Fibroblast of skin of left biceps (primary cell): ENCODE measurements at regions not wholly inside any gene's neighbourhood (a gene's known extent, or its start where the extent isn't known, plus 50 kb on each side); places are given as distances from the start of the nearest gene placed in this dataset.
A peak's percentile ranks its signal among the peaks of the same experiment; 100 is the strongest.

Source experiments
- DNase-seq, 2 experiments: peaks; one replicate each; pipeline ENCODE4 v3.0.0-alpha.2; 2013; ENCODE audit warnings: low read depth in 2 of 2

- DNase-seq: no peak
These were observed 50.6 kb upstream of the L3MBTL4 start for GRCh38 chr18:6465281-6465680.

- DNase-seq: no peak
These were observed 61.5 kb upstream of the L3MBTL4 start for GRCh38 chr18:6476190-6476589.

GRCh38 chr18:6476880-6477279, 62.2 kb upstream of the L3MBTL4 start:
- DNase-seq: no peak

GRCh38 chr18:6478121-6478520, 63.4 kb upstream of the L3MBTL4 start:
- no peak for DNase-seq

- DNase-seq: no peak
These were observed 65.0 kb upstream of the L3MBTL4 start for GRCh38 chr18:6479699-6480098.

GRCh38 chr18:6482198-6482977, 67.7 kb upstream of the L3MBTL4 start:
- peak; percentile 76 to 80 for DNase-seq

- no peak for DNase-seq
These were observed 69.9 kb upstream of the L3MBTL4 start for GRCh38 chr18:6484659-6485058.

GRCh38 chr18:6486313-6486712, 71.6 kb upstream of the L3MBTL4 start:
- no peak for DNase-seq

- DNase-seq: no peak
These were observed 72.2 kb upstream of the L3MBTL4 start for GRCh38 chr18:6486764-6487426.

GRCh38 chr18:6487968-6488367, 73.3 kb upstream of the L3MBTL4 start:
- no peak for DNase-seq

- no peak for DNase-seq
These were observed 74.2 kb upstream of the L3MBTL4 start for GRCh38 chr18:6488956-6489355.

- no peak for DNase-seq
These were observed 75.3 kb upstream of the L3MBTL4 start for GRCh38 chr18:6489977-6490376.

GRCh38 chr18:6493194-6493593, 78.5 kb upstream of the L3MBTL4 start:
- no peak for DNase-seq

GRCh38 chr18:6495536-6495935, 80.8 kb upstream of the L3MBTL4 start:
- no peak for DNase-seq

GRCh38 chr18:6497543-6497942, 82.8 kb upstream of the L3MBTL4 start:
- DNase-seq: no peak

GRCh38 chr18:6498289-6498856, 83.7 kb upstream of the L3MBTL4 start:
- DNase-seq: no peak

GRCh38 chr18:6504605-6505497, 90.1 kb upstream of the L3MBTL4 start:
- DNase-seq: no peak

- DNase-seq: no peak
These were observed 90.8 kb upstream of the L3MBTL4 start for GRCh38 chr18:6505498-6505875.

- no peak for DNase-seq
These were observed 94.7 kb upstream of the L3MBTL4 start for GRCh38 chr18:6509417-6509816.

GRCh38 chr18:6509832-6510231, 95.1 kb upstream of the L3MBTL4 start:
- DNase-seq: no peak

- DNase-seq: no peak
These were observed 106.2 kb upstream of the L3MBTL4 start for GRCh38 chr18:6520901-6521300.

GRCh38 chr18:6521803-6522418, 107.2 kb upstream of the L3MBTL4 start:
- DNase-seq: no peak
